ENCODE measurements at regions not wholly inside any gene's neighbourhood (a gene's known extent, or its start where the extent isn't known, plus 50 kb on each side); places are given as distances from the start of the nearest gene placed in this dataset.
A peak's percentile ranks its signal among the peaks of the same experiment; 100 is the strongest.
"Not testable (repeated sequence)": the region's sequence is repeated elsewhere in the genome, so short reads cannot be mapped to it uniquely, and the experiment has no call there.

DNA sequence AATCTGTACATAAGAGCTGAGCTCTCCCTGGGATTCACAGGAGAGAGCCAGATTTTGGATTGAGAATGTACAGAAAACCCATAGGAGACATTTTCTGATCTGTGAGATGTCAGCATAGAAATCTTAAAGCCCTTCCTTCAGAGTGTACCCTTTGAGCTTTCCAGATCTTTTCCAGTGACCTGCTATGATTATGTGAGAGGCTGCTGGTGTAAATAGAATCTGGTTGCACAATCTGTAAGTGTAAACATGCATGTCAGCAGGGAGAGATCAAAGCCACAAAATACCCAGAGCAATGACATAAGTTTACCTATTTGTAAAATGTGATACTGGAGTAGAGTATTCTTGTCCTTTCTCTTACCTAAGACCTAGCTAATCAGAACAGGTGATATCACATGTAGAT lies 471.9 kb downstream of the FOXD4L5 start:
- not testable (repeated sequence) for H3K4me3 ChIP-seq (ENCODE audit: low read depth, low read length); DNase-seq (ENCODE audit: low read depth)

DNA sequence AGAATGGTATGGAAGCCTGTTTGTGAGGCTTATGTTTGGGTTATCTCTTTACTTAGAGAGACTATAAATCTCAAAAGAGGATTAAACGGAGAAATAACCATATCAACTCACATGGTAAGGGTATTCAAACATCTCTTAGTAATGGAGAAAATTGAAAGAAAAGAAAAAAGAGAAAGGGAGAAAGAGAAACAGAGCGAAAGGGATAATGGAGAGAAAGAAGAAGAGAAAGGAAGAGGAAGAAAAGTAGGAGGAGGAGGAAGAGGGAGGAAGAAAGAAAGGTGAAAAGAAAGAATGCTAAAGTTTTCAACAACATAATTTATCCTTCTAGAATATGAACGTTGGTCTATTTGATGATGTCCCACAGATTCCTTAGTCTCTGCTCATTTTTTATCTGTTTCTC lies 506.3 kb downstream of the FOXD4L5 start:
- not testable (repeated sequence) for H3K4me3 ChIP-seq (ENCODE audit: low read depth, low read length)

DNA sequence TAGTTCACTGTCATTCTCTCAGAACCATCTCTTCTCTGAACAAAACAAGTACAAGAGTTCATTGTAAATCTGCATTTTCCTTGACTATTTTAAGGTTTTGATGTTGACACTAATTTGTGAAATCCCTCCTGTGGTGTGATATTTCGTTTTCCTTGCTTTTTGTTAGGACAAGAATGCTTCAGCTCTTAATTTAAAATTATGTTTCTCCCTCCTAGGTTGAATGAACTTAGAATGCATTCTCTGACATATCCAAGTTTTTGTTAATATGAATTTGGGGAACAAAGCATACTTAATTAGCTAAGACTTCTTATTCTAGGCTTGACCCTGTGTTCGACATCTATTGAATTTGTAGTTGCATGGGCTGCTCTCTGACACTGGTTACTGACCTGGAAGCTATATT lies 508.7 kb downstream of the FOXD4L5 start:
- not testable (repeated sequence) for H3K4me3 ChIP-seq (ENCODE audit: low read depth, low read length)

More for the DNA sequence above, 506.3 kb downstream of the FOXD4L5 start:
- DNase-seq (ENCODE audit: low read depth): not testable (repeated sequence)

DNA sequence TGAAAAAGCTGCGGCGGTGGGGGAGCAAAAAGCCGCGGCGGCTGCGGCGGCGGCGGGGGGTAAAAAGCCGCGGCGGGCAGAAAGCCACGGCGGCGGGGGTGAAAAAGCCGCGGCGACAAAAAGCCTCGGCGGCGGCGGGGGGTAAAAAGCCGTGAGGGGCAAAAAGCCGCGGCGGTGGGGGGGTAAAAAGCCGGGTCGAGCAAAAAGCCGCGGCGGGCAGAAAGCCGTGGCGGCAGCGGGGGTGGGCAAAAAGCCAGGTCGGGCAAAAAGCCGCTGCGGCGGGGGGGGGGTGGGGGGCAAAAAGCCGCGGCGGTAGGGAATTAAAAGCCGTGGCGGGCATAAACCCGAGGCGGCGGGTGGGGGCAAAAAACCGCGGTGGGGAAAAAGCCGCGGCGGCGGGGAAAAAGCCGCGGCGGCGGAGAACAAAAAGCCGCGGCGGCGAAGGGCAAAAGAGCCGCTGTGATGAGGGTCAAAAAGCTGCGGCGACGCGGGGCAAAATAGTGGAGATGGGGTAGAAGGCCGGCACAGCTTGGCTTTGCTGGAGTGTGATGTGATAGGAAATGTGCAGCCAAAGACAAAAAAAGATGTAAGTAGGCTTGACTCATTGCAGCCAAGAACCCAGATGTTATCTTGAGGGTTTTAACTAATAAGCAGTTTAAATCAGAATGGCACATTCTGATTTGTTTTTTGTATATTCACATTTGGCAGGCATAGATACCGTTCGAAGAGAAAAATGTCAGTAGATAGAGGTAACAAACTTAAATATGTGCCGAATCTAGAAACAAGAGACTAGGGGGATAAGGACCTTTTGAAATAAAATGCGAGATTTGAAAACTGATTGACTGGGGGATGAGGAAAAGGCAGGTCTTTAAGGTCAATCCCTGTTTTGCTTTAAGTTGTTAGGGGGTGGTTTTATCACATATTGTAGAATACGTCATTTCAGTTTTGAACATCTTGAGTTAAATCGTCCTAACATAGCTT lies 509.9 kb downstream of the FOXD4L5 start:
- peak overlapping the region; percentile 28 for H3K4me3 ChIP-seq (ENCODE audit: low read depth, low read length)
- DNase-seq (ENCODE audit: low read depth): not testable (repeated sequence)

More for the DNA sequence above, 508.7 kb downstream of the FOXD4L5 start:
- DNase-seq (ENCODE audit: low read depth): not testable (repeated sequence)

DNA sequence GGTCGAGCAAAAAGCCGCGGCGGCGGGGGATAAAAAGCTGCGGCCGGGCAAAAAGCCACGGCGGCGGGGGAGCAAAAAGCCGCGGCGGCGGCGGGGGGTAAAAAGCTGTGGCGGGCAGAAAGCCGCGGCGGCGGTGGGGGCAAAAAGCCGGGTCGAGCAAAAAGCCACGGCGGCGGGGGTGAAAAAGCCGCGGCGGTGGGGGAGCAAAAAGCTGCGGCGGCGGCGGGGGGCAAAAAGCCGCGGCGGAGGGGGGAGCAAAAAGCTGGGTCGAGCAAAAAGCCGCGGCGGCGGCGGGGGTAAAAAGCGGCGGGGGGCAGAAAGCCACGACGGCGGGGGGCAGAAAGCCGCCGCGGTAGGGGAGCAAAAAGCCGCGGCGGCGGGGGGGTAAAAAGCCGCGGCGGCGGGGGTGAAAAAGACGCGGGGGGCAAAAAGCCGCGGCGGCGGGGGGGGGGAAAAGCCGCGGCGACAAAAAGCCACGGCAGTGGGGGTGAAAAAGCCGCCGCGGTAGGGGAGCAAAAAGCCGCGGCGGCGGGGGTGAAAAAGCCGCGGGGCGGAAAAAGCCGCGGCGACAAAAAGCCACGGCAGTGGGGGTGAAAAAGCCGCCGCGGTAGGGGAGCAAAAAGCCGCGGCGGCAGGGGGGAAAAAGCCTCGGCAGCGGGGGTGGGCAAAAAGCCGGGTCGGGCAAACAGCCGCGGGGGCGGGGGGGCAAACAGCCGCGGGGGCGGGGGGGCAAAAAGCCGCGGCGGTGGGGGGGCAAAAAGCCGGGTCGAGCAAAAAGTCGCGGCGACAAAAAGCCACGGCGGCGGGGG lies 510.8 kb downstream of the FOXD4L5 start:
- peak overlapping the region; percentile 37 for H3K4me3 ChIP-seq (ENCODE audit: low read depth, low read length)
- DNase-seq (ENCODE audit: low read depth): not testable (repeated sequence)

DNA sequence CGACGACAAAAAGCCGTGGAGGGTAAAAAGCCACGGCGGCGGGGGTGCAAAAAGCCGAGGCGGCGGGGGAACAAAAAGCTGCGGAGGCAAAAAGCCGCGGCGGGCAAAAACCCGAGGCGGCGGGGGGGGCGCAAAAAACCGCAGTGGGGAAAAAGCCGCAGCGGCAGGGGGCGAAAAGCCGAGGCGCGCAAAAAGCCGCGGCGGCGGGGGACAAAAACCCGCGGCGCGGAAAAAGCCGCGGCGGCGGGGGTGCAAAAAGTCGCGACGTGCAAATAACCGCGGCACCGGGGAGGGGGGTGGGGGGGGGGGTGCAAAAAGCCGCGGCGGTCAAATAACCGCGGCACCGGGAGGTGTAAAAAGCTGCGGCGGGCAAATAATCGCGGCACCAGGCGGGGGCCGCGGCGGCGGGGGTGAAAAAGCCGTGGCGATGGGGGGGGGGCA lies 511.5 kb downstream of the FOXD4L5 start:
- TF ChIP-seq, protein P1, sequence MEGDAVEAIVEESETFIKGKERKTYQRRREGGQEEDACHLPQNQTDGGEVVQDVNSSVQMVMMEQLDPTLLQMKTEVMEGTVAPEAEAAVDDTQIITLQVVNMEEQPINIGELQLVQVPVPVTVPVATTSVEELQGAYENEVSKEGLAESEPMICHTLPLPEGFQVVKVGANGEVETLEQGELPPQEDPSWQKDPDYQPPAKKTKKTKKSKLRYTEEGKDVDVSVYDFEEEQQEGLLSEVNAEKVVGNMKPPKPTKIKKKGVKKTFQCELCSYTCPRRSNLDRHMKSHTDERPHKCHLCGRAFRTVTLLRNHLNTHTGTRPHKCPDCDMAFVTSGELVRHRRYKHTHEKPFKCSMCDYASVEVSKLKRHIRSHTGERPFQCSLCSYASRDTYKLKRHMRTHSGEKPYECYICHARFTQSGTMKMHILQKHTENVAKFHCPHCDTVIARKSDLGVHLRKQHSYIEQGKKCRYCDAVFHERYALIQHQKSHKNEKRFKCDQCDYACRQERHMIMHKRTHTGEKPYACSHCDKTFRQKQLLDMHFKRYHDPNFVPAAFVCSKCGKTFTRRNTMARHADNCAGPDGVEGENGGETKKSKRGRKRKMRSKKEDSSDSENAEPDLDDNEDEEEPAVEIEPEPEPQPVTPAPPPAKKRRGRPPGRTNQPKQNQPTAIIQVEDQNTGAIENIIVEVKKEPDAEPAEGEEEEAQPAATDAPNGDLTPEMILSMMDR (conservative IDR thresholded peaks at IDR 0.05; ENCODE audit: low read depth, low read length): no peak
- peak overlapping the region; percentile 33 for H3K4me3 ChIP-seq (ENCODE audit: low read depth, low read length)
- DNase-seq (ENCODE audit: low read depth): no peak

DNA sequence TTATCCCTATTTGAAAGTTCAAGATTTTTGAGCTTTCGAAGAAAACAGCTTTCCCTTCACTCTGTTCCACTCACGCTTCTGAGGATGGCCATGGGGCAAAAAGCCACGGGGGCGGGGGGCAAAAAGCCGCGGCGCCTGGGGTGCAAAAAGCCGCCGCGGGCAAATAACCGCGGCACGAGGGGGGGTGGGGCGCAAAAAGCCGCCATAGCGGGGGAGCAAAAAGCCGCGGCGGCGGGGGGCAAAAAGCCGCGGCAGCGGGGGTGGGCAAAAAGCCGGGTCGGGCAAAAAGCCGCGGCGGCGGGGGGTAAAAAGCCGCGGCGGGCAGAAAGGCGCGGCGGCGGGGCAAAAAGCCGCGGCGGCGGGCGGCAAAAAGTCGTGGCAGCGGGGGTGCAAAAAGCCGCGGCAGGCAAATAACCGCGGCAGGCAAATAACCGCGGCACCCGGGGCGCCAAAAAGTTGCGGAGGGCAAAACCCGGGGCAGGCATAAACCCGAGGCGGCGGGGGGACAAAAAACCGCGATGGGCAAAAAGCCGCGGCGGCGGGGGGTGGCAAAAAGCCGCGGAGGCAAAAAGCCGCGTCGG lies 512.2 kb downstream of the FOXD4L5 start:
- DNase-seq (ENCODE audit: low read depth): not testable (repeated sequence)
- H3K4me3 ChIP-seq (ENCODE audit: low read depth, low read length): peak overlapping the region; percentile 22

DNA sequence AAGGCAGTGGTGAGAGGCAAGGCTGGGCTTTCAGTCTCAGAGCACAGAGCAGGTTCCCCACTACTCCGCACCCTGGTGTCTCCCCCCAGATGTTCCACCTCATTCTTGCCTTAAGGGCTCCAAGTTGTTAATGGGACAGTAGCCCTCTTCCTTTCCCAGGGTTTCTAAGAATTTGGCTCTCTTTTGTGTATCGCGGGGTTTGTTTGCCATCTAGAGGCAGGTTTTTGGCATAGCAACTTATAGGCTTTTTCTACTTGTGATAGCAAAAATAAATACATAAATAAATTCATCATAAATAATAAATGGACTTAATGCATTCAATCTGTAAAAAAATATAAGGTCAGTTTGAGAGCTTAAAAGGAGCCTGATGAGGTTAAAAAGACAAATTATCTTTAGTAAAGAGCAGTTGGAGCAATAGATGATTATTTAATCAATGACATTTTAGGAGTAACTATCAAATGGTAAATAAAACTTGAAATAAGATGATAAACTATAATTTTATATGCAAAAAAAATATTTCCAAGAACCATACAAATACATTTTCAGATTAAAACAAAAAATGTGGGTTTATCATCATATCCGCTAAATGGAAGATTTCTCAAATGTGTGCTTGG lies 512.8 kb downstream of the FOXD4L5 start:
- DNase-seq (ENCODE audit: low read depth); H3K4me3 ChIP-seq (ENCODE audit: low read depth, low read length): not testable (repeated sequence)
- TF ChIP-seq, protein P1 (conservative IDR thresholded peaks at IDR 0.05; ENCODE audit: low read depth, low read length): peak; percentile 7

All from choroid plexus epithelial cell (primary cell).